ENCODE measurements at regions not wholly inside any gene's neighbourhood (a gene's known extent, or its start where the extent isn't known, plus 50 kb on each side); places are given as distances from the start of the nearest gene placed in this dataset.

GRCh38 chr2:61721382-61721781 is 132.5 kb downstream of the FAM161A start:
- no peak for DNase-seq

GRCh38 chr2:61720911-61721310 is 132.9 kb downstream of the FAM161A start:
- DNase-seq: no peak

GRCh38 chr2:61718965-61719364 is 134.9 kb downstream of the FAM161A start:
- no peak for DNase-seq

- no peak for DNase-seq
Measured at GRCh38 chr2:61715506-61715905, 138.4 kb downstream of the FAM161A start.

GRCh38 chr2:61714210-61714609 is 139.7 kb downstream of the FAM161A start:
- DNase-seq: no peak

GRCh38 chr2:61713457-61713856 is 140.4 kb downstream of the FAM161A start:
- no peak for DNase-seq

GRCh38 chr2:61712060-61712459 is 141.8 kb downstream of the FAM161A start:
- no peak for DNase-seq

GRCh38 chr2:61710711-61711110 is 143.1 kb downstream of the FAM161A start:
- no peak for DNase-seq

GRCh38 chr2:61707984-61708852 is 145.6 kb downstream of the FAM161A start:
- peak; percentile 81 for DNase-seq

GRCh38 chr2:61705625-61706024 is 148.2 kb downstream of the FAM161A start:
- no peak for DNase-seq

GRCh38 chr2:61704364-61704763 is 149.5 kb downstream of the FAM161A start:
- DNase-seq: no peak

GRCh38 chr2:61702088-61702467 is 151.8 kb downstream of the FAM161A start:
- DNase-seq: no peak

- no peak for DNase-seq
Measured at GRCh38 chr2:61700464-61700863, 153.4 kb downstream of the FAM161A start.

GRCh38 chr2:61694312-61695274 is 156.4 kb upstream of the XPO1 start:
- DNase-seq: peak; percentile 90

- no peak for DNase-seq
Measured at GRCh38 chr2:61693744-61694143, 155.6 kb upstream of the XPO1 start.

- DNase-seq: no peak
Measured at GRCh38 chr2:61690078-61690596, 152.0 kb upstream of the XPO1 start.

GRCh38 chr2:61689568-61689967 is 151.4 kb upstream of the XPO1 start:
- no peak for DNase-seq

GRCh38 chr2:61688369-61689334 is 150.5 kb upstream of the XPO1 start:
- no peak for DNase-seq

GRCh38 chr2:61679096-61679495 is 140.9 kb upstream of the XPO1 start:
- no peak for DNase-seq

GRCh38 chr2:61677942-61678341 is 139.8 kb upstream of the XPO1 start:
- DNase-seq: no peak

- no peak for DNase-seq
Measured at GRCh38 chr2:61677306-61677705, 139.2 kb upstream of the XPO1 start.

GRCh38 chr2:61675204-61675603 is 137.0 kb upstream of the XPO1 start:
- DNase-seq: no peak
